Effector memory CD4-positive, alpha-beta T cell (primary cell): ENCODE measurements at regions not wholly inside any gene's neighbourhood (a gene's known extent, or its start where the extent isn't known, plus 50 kb on each side); places are given as distances from the start of the nearest gene placed in this dataset.

Experiments
- DNase-seq, 3 donors: peaks; one replicate each; pipeline ENCODE4 v3.0.0-alpha.2; 2020
- H3K27ac ChIP-seq: 2 replicates; pipeline ENCODE4 v1.7.0; 2013; ENCODE audit warnings: mild to moderate bottlenecking, low read length, moderate library complexity; ENCODE audit not compliant: insufficient read depth, poor library complexity, severe bottlenecking
- H3K27me3 ChIP-seq: replicated peaks from 2 replicates; pipeline ENCODE4 v1.7.0; 2013; ENCODE audit warnings: mild to moderate bottlenecking, low read length; ENCODE audit not compliant: insufficient read depth, control insufficient read depth, poor library complexity, severe bottlenecking
- H3K36me3 ChIP-seq: 2 replicates; pipeline ENCODE4 v1.7.0; 2013; ENCODE audit warnings: mild to moderate bottlenecking, low read length, moderate library complexity; ENCODE audit not compliant: control insufficient read depth, insufficient read depth
- H3K4me1 ChIP-seq: 2 replicates; pipeline ENCODE4 v1.7.0; 2013; ENCODE audit warnings: low read length, mild to moderate bottlenecking; ENCODE audit not compliant: control insufficient read depth, insufficient read depth, poor library complexity, severe bottlenecking
- H3K4me3 ChIP-seq: 2 replicates; pipeline ENCODE4 v1.7.0; 2013; ENCODE audit warnings: low read length, low read depth, mild to moderate bottlenecking; ENCODE audit not compliant: insufficient read depth, poor library complexity, severe bottlenecking
- H3K9me3 ChIP-seq: 2 replicates; pipeline ENCODE4 v1.7.0; 2013; ENCODE audit warnings: mild to moderate bottlenecking, low read length, moderate library complexity; ENCODE audit not compliant: control insufficient read depth

DNA sequence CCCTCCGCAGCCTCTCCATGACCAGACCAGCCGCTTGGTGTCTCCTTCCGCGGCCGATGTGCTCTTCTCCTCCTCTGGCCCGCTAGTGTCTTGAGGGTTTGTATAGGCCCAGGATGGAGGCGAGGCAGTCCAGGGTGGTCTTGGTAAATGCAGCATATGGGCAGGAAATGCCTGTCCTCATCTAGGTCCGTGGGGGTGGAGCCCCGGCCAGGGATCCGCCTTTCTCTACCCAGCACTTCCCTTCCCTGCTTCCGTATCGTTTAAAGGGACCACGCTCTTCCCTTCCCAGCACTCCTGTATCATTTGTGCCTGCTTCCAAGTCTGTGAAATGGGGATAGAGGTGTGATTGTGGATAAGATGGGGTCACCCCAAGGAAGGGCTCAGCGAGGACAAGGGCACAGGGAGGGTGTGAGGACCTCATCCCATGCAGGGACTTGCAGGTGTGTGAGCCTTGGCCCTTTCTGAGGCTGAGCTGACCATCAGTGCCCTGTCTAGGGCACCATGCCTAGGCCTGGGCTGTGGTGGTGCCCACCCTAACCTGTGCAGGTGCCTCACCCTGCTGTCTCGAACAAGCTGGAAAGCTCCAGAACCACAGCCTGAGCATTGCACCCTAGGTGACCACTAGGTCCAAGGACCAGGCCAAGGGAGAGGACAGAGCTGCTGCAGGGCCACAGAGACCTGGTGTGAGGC lies 326.8 kb upstream of the RTL1 start:
- H3K27ac ChIP-seq, result no peak overlapping the region
- H3K9me3 ChIP-seq, result no peaks in the 10 kb centered on the region
- H3K4me1 ChIP-seq, result no peaks in the 10 kb centered on the region
- no peak overlapping the region for H3K4me3 ChIP-seq
- no peak for DNase-seq
- H3K27me3 ChIP-seq, result no peaks in the 10 kb centered on the region
- H3K36me3 ChIP-seq, result no peaks in the 10 kb centered on the region

GRCh38 chr14:101230851-101231550 lies 327.5 kb upstream of the RTL1 start:
- Histone ChIP-seq H3K9me3 (no peaks in the 10 kb centered on the region), H3K4me3 (no peak overlapping the region), H3K4me1 (no peaks in the 10 kb centered on the region), H3K27ac (no peak overlapping the region), H3K36me3 (no peaks in the 10 kb centered on the region), H3K27me3 (no peaks in the 10 kb centered on the region)
- DNase-seq, result no peak

GRCh38 chr14:101231828-101232227 lies 328.3 kb upstream of the RTL1 start:
- H3K4me1 ChIP-seq, result no peaks in the 10 kb centered on the region
- H3K27ac ChIP-seq, result no peak overlapping the region
- H3K4me3 ChIP-seq, result no peak overlapping the region
- DNase-seq, result no peak
- no peaks in the 10 kb centered on the region for H3K27me3 ChIP-seq
- H3K9me3 ChIP-seq, result no peaks in the 10 kb centered on the region
- no peaks in the 10 kb centered on the region for H3K36me3 ChIP-seq

GRCh38 chr14:101232340-101233020 lies 328.8 kb upstream of the DIO3 start:
- Histone ChIP-seq H3K4me3 (no peak overlapping the region), H3K27me3 (no peaks in the 10 kb centered on the region), H3K36me3 (no peaks in the 10 kb centered on the region), H3K4me1 (no peaks in the 10 kb centered on the region), H3K9me3 (no peaks in the 10 kb centered on the region), H3K27ac (no peak overlapping the region)
- DNase-seq, result no peak

DNA sequence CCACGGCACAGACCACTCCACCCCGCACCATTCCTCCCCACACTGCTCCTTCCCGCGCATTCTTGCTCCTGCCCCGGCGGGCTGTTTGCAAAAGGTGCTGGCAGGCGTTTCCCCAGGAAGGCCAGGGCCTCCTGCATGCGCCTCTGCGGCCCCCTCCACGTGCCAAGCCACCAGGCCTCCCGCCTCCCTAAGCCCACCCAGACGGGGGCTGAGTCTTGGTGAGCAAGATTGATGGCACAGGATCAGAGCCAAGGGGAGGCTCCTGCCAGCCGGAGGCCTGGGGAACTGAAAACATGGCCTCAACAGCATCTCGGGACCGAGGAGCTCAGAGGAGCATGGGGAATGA lies 328.3 kb upstream of the DIO3 start:
- H3K9me3 ChIP-seq, result no peaks in the 10 kb centered on the region
- no peak overlapping the region for H3K27ac ChIP-seq
- H3K27me3 ChIP-seq, result no peaks in the 10 kb centered on the region
- H3K4me1 ChIP-seq, result no peaks in the 10 kb centered on the region
- no peak overlapping the region for H3K4me3 ChIP-seq
- no peak for DNase-seq
- no peaks in the 10 kb centered on the region for H3K36me3 ChIP-seq

DNA sequence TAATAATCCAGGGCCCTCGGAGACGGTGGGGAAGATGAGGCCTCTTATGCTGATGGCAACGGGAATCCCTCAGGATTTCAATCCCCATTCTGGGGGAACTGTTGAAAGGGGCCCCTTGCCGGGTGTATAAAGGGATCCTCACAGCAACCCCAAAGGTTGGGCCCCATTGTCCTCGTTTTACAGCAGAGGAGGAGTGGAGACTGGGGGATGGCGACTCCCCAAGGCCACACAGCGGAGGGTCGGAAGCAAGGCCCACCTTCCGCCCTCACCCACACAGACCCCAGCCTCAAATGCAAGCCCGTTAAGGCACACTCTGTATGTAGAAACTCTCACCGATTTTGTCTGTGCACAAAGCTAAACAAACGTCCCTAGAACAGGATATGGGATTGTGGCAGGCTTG lies 327.9 kb upstream of the DIO3 start:
- H3K27me3 ChIP-seq, result no peaks in the 10 kb centered on the region
- no peak for DNase-seq
- no peaks in the 10 kb centered on the region for H3K4me1 ChIP-seq
- no peaks in the 10 kb centered on the region for H3K36me3 ChIP-seq
- H3K9me3 ChIP-seq, result no peaks in the 10 kb centered on the region
- no peak overlapping the region for H3K27ac ChIP-seq
- no peak overlapping the region for H3K4me3 ChIP-seq

DNA sequence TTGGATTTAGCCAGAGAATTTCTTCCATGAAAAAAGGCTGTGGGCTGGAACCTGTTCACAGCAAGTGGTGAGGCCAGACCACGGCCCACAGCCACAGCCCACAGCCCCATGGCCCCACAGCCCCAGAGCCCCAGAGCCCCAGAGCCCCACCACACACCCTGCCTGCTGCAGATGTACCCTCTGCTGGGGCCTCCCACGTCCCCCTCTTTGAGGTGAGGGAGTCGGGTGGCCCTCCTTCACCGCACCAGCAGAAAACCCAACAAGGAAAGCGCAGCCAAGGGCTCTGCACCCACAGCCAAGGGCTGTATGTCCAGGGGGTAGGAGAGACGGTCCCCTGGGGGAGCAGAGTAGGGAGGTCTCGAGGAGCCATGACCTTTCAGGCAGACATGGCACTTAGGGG lies 327.5 kb upstream of the DIO3 start:
- Histone ChIP-seq H3K27me3 (no peaks in the 10 kb centered on the region), H3K36me3 (no peaks in the 10 kb centered on the region), H3K4me1 (no peaks in the 10 kb centered on the region), H3K9me3 (no peaks in the 10 kb centered on the region), H3K4me3 (no peak overlapping the region), H3K27ac (no peak overlapping the region)
- no peak for DNase-seq

GRCh38 chr14:101234244-101234937 lies 326.9 kb upstream of the DIO3 start:
- no peak overlapping the region for H3K27ac ChIP-seq
- no peaks in the 10 kb centered on the region for H3K9me3 ChIP-seq
- no peak for DNase-seq
- H3K36me3 ChIP-seq, result no peaks in the 10 kb centered on the region
- H3K4me1 ChIP-seq, result no peaks in the 10 kb centered on the region
- H3K4me3 ChIP-seq, result no peak overlapping the region
- no peaks in the 10 kb centered on the region for H3K27me3 ChIP-seq

- no peaks in the 10 kb centered on the region for H3K9me3 ChIP-seq
- H3K4me3 ChIP-seq, result no peak overlapping the region
- H3K27ac ChIP-seq, result no peak overlapping the region
- no peaks in the 10 kb centered on the region for H3K4me1 ChIP-seq
- H3K27me3 ChIP-seq, result no peaks in the 10 kb centered on the region
- H3K36me3 ChIP-seq, result no peaks in the 10 kb centered on the region
- DNase-seq, result no peak
Measured at GRCh38 chr14:101234999-101235334, 326.3 kb upstream of the DIO3 start.
